C4-2B (cell line): ENCODE measurements at regions not wholly inside any gene's neighbourhood (a gene's known extent, or its start where the extent isn't known, plus 50 kb on each side); places are given as distances from the start of the nearest gene placed in this dataset.

Experiments used
- H3K27ac ChIP-seq: fragments of 450-650 bp; 2 replicates; pipeline ENCODE4 v1.5.1; 2017
- ZFX ChIP-seq: fragments of 450-650 bp; IDR thresholded peaks from 2 replicates; pipeline ENCODE4 v1.6.1; 2017
- TF ChIP-seq, protein P1 (sequence below): fragments of 450-650 bp; conservative IDR thresholded peaks from 2 replicates; pipeline ENCODE4 v1.5.1; 2017; ENCODE audit warnings: mild to moderate bottlenecking

- TF ChIP-seq, protein P1, sequence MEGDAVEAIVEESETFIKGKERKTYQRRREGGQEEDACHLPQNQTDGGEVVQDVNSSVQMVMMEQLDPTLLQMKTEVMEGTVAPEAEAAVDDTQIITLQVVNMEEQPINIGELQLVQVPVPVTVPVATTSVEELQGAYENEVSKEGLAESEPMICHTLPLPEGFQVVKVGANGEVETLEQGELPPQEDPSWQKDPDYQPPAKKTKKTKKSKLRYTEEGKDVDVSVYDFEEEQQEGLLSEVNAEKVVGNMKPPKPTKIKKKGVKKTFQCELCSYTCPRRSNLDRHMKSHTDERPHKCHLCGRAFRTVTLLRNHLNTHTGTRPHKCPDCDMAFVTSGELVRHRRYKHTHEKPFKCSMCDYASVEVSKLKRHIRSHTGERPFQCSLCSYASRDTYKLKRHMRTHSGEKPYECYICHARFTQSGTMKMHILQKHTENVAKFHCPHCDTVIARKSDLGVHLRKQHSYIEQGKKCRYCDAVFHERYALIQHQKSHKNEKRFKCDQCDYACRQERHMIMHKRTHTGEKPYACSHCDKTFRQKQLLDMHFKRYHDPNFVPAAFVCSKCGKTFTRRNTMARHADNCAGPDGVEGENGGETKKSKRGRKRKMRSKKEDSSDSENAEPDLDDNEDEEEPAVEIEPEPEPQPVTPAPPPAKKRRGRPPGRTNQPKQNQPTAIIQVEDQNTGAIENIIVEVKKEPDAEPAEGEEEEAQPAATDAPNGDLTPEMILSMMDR, result no peak
- TF ChIP-seq ZFX, result no peak
Measured at GRCh38 chr22:27644566-27644965, 157.0 kb downstream of the MN1 start.

GRCh38 chr22:27647540-27647939, 154.0 kb downstream of the MN1 start:
- no peak overlapping the region for H3K27ac ChIP-seq
- TF ChIP-seq, protein P1, result no peak
- no peak for TF ChIP-seq ZFX

More at GRCh38 chr22:27644566-27644965, 157.0 kb downstream of the MN1 start:
- no peak overlapping the region for H3K27ac ChIP-seq

- TF ChIP-seq ZFX, result no peak
- TF ChIP-seq, protein P1, result no peak
- H3K27ac ChIP-seq, result no peak overlapping the region
Measured at GRCh38 chr22:27648074-27648473, 153.5 kb downstream of the MN1 start.

DNA sequence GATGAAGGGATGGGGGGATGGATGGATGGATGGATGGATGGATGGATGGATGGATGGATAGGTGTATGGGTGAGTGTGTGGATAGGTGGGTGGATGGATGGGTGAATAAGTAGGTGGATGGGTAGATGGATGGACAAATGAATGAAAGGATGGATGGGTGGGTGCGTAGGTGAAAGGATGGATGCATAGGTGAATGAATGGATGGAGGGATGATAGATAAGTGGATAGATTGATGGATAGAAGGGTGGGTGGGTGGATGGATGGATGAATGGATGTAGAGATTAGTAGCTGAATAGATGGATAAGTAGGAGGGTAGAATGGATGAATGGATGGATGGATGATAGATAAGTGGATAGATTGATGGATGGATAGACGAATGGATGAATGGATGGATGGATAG, 152.7 kb downstream of the MN1 start:
- TF ChIP-seq ZFX, result no peak
- TF ChIP-seq, protein P1, result no peak
- H3K27ac ChIP-seq, result no peak overlapping the region

GRCh38 chr22:27650572-27650971, 151.0 kb downstream of the MN1 start:
- TF ChIP-seq, protein P1, result no peak
- no peak for TF ChIP-seq ZFX
- H3K27ac ChIP-seq, result no peak overlapping the region

DNA sequence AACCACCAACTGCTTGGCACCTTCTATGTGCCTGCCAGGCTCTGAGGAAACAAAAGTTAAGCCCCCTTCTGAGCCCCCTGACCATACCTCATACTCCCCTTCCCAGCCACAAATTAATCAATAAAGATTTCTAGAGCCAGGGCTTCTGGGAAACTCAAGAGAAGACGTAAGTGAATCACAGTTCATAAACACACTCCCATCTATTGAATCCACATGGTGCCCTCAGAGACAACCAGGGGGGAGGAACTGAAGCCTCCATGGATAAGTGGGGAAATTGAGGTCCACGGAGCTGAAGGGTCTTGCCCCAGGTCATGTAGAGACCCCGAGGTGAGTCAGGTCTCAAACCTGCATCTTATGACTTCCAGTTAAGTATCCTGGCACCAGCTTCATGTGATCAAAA, 150.6 kb downstream of the MN1 start:
- H3K27ac ChIP-seq, result no peak overlapping the region
- TF ChIP-seq, protein P1, result no peak
- TF ChIP-seq ZFX, result no peak

DNA sequence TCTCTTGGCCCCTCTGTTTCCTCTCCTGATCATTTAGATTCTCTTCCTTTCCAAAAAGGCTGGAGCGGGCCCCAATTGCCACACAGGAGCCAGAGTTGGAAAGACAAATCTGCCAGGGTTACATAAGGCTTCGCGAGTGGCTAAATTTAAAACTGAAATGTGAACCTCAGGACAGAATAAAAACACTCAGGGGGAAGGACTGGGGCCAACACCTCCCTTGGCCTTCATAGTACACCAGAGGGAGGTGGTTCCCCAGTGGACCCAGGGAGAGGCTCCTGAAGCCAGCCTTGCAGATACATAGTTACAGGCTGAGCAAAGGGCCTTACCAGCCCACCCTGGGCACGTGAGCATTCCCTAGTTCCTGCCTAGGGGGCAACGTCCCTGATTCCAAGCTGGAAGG, 150.1 kb downstream of the MN1 start:
- no peak overlapping the region for H3K27ac ChIP-seq
- no peak for TF ChIP-seq ZFX
- TF ChIP-seq, protein P1, result no peak
